GM12873 (cell line): ENCODE measurements at regions not wholly inside any gene's neighbourhood (a gene's known extent, or its start where the extent isn't known, plus 50 kb on each side); places are given as distances from the start of the nearest gene placed in this dataset.

Experiments
- CTCF ChIP-seq: IDR thresholded peaks from 2 replicates; pipeline ENCODE4 v1.5.1; 2012; ENCODE audit warnings: low read depth, mild to moderate bottlenecking, moderate library complexity, low read length, control low read depth; ENCODE audit not compliant: insufficient read depth; ENCODE audit errors: missing control alignments

GRCh38 chr13:105838231-105838630 lies 697.2 kb downstream of the EFNB2 start:
- no peak for TF ChIP-seq CTCF

GRCh38 chr13:105830821-105831220 lies 704.6 kb downstream of the EFNB2 start:
- no peak for TF ChIP-seq CTCF

- no peak for TF ChIP-seq CTCF
Measured at GRCh38 chr13:105827111-105827809, 708.2 kb downstream of the EFNB2 start.

- TF ChIP-seq CTCF = no peak
Measured at GRCh38 chr13:105825071-105825470, 710.4 kb downstream of the EFNB2 start.

- no peak for TF ChIP-seq CTCF
Measured at GRCh38 chr13:105821337-105821736, 714.1 kb downstream of the EFNB2 start.

- no peak for TF ChIP-seq CTCF
Measured at GRCh38 chr13:105820415-105820814, 715.0 kb downstream of the EFNB2 start.

- no peak for TF ChIP-seq CTCF
Measured at GRCh38 chr13:105817498-105817897, 718.0 kb downstream of the EFNB2 start.
